ENCODE measurements at regions not wholly inside any gene's neighbourhood (a gene's known extent, or its start where the extent isn't known, plus 50 kb on each side); places are given as distances from the start of the nearest gene placed in this dataset.

DNA sequence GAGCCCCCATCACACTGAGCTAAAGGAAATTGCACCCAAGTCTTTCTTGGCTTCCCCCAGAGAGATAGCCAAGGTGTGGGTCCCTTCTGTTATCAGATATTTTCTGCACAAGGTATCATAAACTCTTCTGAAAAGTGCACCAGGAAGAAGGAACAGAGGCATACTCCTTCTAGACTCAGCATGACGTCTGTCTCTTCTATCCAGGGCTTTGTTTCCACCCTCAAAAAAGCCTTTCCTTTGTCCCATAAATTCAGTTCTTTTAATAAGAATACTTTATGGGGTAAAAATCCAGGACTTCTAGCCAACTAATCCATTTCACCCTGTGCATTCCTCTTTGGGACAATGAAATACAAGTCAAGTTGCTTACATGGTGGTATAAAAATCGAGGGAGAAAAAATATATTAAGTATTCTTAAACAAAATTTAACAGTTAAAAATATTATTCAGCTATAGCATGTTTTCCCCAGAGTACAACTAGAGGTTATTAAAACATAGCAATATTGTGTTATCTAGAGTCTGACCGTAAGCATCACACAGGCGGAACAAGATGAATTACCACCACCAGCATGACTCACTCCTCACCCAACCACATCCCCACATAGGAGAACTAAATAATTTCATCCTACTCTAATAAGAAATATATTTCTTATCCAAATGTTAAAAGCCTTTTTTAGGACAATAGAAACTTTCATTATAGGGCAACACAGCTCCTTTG, 79.9 kb upstream of the GPC6 start:
- DNase-seq: no peak

DNA sequence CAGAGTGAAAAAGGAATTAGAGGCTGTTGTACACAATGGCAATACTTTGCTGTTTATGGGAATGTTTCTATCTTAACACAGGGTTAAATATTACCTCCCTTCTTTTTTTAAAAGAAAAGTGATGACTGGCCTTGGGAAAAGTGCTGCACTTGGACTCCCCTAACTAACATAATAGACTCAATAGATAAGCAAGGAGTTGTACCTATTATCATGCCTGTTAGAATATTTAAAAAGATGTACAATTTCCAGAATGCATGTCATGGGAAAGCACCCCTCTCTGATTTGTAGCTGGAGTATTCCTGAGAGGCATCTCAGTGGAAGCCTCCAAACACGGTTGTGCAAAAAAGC, 79.3 kb upstream of the GPC6 start:
- DNase-seq: no peak

DNA sequence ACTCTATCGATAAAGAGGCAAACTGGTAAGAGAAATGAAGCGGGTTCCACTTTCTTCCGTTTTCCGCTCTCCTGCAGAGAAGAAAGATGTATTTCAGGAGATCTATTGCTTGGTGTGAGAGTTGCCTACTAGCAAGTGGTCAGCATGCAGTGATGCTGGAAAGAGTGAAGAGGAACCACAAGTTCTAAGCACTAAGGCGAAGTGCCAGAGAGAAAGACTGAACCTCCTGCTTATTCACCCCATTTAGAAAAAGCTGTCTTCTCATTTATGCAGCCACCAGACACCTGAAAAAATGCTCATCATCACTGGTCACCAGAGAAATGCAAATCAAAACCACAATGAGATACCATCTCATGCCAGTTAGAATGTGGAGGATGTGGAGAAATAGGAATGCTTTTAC, 78.7 kb upstream of the GPC6 start:
- DNase-seq: no peak

DNA sequence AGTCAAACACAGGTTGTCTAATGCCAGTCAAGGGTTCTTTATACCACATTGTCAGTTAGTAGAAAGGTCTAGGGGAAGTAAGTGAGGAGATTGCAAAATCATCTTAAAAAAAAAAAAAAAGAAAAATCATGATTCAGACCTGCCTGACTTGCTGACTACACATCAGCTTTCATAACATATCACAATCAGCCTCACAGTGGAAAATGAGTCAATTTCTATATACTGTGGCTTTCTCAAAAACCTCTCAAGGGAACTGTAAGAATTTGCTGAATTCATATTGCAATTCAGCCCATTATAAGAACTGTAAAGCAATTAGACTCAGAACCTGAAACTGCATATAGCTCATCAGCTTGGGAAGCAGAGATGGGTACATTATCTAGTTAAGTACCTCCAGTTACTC, 75.3 kb upstream of the GPC6 start:
- DNase-seq: no peak

DNA sequence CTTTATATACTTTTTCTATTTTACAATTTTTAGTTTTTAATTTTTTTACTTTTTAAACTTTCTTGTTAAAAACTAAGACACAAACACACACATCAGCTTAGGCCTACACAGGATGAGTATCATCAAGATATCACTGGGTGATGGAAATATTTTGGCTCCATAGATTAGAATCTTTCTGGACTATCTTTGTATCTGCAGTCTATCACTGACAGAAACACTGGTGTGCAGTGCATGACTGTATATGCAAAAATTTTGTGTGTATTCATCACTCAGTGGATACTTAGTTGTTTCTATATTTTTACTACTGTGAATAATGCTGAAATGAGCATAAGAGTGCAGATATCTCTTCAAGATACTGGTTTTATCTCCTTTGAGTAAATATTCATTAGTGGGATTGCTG, 68.0 kb upstream of the GPC6 start:
- DNase-seq: no peak

DNA sequence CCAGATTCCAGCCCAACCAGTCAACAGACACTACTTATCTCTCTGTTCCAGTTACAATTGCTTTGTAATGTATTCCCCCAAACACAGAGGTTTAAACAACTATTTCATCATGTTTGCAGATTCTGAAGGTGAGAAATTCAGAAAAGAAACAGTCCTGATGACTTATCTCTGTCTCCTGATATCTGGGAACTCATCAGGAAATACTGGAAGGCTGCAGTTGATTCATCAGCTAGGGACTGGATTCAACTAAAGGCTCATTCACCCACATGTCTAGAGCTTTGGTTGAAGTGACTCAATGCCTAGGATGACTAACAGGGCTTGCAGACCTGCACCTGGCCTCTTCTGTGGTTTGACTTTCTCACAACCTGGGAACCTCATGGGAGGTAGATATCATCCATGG, 56.6 kb upstream of the GPC6 start:
- DNase-seq: peak; percentile 3

DNA sequence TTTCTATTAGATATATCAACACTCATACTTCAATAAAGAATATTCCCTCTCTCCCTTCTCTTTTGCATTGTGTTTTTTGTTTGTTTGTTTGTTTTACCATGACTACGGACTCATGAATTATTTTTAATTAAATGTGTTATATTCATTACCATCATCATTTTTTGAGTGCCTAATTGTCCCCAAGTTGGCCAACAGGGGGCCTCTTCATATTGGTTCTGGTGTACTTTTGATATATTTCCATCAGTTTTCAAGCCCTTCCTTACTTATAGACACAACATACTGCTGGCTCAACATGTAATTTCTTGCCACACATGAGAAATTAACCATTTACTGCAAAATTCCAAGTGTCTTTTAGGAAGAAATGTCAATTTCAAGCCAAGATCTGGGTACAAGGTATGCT, 54.5 kb upstream of the GPC6 start:
- DNase-seq: no peak

DNA sequence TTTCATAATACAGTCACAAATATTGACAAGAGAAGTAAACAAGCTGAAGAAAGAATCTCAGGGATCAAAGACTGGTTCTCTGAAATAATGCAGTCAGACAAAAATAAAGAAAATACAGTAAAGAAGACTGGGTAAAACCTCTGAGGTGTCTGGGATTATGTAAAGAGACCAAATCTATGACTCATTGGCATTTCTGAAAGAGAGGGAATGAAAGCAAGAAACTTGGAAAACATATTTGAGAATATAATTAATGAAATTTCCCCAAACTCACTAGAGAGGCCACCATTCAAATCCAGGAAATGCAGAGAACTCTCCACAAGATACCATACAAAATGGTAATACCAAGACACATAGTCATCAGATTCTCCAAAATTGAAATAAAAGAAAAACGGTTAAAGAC, 53.0 kb upstream of the GPC6 start:
- DNase-seq: no peak

DNA sequence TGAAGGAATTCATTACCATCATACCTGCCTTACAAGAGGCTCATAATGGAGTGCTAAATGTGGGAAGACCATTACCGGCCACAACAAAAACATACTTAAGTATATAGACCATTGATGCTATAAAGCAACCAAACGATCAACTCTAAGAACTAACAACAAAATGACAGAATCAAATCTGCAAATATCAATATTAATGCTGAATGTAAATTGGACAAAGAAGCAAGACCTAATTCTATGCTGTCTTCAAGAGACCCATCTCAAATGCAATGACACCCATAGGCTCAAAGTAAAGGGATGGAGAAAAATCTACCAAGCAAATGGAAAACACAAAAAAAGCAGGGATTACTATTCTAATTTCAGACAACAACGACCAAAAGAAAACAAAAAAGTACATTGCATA, 52.3 kb upstream of the GPC6 start:
- DNase-seq: no peak

Data from stimulated activated CD4-positive, alpha-beta T cell treated with anti-CD3 and anti-CD28 coated beads, Interleukin-1b, Interleukin-23, amount 100 ng/mL, for 48 hours (primary cell).